Retina (tissue), 1 donor: ENCODE measurements at regions not wholly inside any gene's neighbourhood (a gene's known extent, or its start where the extent isn't known, plus 50 kb on each side); places are given as distances from the start of the nearest gene placed in this dataset.
A peak's percentile ranks its signal among the peaks of the same experiment; 100 is the strongest.

Experiments
- DNase-seq: peaks from one replicate; pipeline ENCODE4 v3.0.0-alpha.2; 2016

DNA sequence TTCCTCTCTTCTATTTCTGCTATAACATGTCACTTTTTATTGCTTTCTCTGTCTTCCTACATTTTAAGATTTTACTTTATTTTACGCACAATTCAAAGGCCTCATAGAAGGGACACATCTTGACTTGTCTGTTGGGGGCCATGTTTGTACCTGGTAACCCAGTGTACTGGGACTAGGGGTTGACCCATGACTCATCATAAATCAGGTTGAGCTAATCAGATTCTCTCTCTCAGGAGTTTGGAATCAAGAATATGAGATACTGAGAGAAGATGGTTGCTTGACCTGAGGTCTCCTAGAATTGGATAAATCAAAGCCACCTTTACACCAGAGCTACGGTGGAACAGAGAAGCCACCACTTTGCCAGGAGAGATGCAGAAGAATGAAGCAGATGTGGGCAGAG, 153.0 kb downstream of the UXS1 start:
- DNase-seq: no peak

DNA sequence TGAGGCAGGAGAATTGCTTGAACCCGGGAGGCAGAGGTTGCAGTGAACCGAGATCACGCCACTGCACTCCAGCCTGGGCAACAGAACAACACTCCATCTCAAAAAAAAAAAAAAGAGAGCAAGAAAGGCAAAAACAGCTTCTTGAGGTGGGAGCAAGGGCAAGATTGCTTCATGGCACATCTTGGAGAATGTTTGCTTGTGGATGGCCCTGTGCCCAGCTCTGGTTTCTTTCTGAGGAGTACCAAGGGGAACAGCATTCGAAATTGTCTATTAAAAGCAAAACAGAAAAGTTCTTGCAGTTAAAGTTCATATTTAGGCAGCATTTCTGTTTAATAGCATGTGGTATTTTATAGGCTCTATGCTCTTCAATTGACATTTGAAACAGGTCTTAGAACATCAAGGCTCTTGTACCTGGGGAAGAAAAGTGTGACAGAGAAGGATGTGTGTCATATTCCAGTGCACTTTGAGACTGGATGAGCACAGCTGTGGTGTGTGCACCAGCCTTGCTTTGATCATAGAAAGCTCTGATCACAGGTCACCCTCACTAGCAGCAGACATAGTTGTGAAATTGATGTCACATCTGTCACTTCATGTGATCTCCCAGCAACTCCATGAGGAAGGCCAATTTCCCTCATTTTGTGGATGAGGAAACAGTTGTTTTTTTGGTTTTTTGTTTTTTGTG, 154.3 kb downstream of the UXS1 start:
- no peak for DNase-seq

DNA sequence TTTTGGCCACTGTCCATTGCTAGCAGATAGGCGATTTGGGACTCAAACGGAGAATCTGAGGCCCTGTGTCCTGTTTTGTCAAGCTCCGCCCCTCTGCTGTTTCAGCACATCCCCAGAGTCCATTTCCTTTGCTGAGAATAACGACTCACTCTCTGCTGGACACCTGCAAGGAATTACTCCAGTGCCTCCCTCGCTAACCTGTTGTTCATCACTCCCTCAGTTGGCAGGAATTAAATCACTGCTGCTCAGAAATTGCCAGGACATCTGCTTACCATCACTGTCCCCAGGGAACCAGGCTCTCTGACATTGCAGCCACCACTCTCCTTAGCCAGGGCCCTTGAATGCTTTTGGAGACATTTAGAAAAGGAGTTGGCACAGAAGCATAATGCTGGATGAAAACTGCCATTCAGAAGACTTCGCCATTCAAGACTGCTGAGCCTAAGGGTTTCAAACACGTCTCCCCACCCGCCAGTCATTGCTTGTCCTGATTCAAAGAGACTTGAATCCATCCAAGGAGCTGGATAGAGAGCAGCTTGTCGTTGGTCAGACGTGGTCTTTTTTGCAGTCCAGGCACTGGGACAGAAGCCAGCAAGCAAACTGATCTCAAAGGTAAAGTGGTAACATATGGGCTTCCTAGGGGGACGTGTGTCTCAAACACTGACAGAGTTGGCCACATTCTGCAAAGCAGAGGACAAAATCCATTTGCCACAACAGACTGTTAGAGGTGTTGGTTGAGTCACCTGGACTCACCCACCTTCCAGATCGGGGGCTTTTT, 155.3 kb downstream of the UXS1 start:
- no peak for DNase-seq

DNA sequence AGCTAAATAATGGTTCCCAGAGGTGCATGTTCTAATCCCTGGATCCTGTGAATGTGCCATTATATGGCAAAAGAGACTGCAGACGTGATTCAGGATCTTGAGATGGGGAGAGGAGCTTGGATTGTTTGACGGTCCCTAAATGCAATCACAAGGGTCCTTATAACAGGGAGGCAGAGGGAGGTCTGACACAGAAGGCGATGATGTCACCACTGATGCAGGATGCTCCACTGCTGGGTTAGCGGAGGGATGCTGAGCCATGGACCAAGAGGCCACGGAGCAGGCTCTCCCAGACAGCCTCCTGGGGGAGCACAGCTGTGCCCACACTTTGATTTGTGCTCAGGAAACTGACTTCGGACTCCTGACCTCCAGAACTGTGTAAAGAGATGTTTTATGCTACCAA, 156.2 kb downstream of the UXS1 start:
- no peak for DNase-seq

DNA sequence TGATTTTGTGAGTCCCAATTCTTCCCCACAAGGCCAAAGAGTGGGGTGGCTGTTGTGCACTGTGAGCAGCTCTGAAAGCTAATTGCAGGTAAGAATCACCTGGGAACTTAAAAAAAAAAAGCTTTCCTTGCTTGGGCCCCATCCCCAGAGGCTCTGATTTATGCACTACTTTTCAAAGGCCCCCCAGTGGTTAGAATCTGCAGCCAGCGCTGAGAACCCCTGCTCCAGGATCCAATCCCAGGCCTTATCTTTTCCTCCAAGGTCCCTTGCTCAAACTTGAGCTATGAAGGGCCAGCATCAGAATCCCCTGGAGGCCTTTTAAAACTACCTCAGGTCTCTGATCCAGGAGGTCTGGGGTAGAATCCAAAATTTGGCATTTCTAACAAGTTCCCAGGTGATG, 156.8 kb downstream of the UXS1 start:
- DNase-seq: no peak

DNA sequence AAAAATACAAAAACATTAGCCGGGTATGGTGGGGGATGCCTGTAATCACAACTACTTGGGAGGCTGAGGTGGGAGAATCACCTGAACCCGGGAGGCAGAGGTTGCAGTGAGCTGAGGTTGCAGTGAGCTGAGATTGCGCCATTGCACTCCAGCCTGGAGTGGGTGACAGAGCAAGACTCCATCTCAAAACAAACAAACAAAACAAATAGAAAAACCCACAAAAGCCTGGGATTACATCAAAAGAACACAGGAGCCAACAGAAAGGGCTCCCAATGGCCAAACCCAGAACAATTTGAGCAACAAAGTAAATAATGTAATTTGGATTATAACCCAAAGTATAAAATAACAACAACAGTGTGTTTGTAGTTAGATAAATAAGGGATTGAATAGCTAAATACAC, 159.8 kb downstream of the UXS1 start:
- DNase-seq: no peak

DNA sequence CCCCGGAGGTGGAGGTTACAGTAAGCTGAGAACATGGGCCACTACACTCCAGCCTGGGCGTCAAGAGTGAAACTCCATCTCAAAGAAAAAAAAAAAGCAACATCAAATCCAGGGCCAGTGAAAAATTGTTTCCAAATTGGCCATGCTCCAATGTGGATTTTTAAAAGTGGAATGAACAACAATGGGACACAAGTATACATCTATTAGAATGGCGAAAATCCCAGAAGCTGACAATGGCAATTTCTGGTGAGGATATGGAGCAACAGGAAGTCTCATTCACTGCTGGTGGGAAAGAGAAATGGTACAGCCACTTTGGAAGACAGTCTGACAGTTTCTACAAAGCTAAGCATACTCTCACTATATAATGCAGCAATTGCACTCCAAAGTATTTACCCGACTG, 161.4 kb downstream of the UXS1 start:
- DNase-seq: no peak

DNA sequence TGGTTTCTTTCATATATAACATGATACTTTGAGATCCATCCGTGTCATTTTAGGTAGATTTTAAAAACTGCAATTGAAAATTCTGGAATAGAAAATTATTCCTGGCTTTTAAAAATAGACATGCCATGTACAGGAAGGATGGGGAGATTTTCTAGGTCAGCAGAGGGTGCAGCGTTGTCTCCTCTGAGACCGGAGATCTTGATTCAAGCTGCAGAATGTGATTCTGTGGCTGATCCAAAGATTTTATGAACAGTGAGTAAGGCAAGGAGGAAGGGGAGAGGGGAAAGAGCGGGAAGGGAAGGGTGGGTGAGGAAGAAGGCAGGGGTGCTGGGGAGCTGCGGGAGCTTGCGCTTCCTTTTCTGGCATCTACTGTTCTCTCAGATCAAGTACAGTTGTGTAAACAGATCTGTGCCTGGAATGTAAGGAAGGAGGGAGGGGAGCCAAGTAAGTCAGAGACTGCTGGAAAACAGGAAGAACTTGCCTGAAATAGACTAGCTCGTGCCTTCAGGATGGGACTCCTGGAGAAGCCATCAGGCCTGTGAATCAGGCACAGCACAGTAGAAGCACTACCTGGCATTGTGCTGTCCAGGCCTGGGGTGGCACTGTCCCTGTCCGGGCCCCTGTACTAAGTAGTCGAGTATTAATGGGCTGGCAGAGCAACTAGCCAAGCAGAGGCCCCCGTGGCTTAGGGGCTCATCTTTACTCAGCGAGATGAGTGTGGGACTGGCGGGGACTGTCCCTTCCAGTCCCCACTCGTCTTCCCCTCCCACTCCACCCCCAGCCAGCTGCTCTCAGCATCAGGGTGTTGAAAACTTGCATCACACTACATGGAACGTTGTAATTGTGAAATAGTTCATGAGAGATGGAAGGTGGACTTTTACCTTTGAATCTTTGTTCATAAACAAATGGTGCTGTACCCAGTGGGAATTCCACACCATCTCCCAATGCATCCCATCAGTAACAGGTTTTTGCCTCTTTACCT, 163.5 kb downstream of the UXS1 start:
- peak; percentile 11 for DNase-seq

DNA sequence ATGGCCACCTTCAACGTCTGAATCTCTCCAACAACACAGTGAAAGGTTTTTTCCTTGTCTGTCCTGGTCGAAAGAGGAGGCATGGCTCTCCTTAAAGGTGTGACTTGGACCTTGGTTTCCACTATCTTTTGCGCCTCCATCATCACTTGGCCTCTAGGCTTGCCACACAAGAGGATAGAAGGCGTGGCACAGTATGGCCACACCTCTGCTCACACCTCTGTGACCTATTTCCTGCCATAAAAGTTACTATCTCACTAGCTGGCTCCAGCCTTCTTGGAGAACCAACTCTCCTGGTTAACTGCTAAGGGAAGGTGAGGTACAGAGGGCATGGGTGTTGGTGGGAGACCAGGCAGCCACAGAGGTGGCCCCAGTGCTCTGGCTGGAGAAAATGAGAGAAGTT, 165.9 kb downstream of the UXS1 start:
- DNase-seq: no peak

DNA sequence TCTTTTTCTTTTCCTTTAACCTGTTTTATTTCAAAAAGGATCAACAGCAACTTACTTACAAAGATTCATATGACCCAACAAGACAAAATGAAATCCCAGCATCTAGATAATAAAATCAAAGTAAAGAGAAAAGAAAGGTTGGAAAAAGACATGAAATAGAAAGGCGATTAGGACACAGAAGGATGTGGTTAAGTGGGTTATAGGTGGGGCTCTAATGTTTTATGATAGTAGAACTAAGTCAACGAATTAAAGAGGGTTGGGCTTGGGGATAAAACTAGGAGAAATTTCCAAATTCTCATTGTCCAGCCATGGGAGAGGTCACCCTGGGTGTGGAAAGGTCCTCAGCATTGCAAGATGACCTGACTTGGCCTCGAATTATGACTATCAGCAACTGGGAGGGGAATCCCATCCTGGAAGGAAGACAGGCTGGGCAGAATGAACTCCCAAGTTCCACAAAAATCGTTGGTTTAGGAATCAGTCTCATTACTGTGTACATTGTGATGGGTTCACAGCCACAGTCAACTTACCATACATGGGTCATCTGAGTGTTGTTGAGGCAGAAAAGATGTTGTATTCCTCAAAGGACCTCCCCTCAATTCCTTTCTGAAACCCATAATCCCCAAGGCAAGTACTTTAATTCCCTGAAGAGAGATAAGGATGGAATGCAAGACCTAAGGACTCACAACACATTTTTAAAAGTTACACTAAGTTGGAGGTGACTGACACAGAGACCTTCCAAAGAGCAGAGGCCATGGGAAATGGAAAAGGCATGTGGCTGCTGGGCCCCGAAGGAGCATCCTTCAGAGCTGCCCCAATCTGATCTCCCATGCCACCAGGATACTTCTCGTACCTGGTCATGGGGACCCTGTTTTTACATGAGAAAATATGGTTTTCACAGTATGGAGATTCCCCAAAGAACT, 167.6 kb downstream of the UXS1 start:
- no peak for DNase-seq

DNA sequence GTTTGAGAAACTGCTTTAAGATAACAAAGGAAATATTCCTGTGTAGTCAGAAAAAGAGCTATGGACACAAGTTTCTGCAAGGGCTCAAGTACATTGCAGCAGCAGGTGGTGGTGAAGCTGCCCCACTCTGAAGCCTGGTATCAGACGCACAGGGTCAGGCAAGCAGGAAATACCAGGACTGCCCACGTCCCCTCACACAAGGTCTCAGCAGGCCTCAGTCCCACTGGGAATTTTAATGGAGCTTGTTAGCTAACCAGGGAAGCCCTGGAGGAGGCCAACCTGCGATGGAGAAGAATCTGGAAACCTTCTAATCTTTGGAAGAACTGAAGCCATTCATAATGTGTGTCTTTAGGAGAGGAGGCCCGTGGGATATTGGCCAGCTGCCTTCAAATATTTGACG, 168.3 kb downstream of the UXS1 start:
- no peak for DNase-seq

DNA sequence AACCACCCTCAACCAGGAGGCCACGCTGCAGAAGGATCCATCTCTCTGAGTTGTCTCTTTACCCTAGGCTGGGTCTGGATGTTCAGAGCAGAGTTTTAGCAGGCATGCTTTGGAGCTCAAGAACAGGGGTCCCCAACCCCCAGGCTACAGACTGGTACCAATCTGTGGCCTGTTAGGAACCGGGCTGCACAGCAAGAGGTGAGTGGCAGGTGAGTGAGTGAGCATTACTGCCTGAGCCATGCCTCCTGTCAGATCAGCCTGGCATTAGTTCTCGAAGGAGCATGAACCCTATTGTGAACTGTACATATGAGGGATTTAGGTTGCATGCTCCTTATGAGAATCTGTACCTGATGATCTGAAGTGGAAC, 172.5 kb downstream of the UXS1 start:
- no peak for DNase-seq

DNA sequence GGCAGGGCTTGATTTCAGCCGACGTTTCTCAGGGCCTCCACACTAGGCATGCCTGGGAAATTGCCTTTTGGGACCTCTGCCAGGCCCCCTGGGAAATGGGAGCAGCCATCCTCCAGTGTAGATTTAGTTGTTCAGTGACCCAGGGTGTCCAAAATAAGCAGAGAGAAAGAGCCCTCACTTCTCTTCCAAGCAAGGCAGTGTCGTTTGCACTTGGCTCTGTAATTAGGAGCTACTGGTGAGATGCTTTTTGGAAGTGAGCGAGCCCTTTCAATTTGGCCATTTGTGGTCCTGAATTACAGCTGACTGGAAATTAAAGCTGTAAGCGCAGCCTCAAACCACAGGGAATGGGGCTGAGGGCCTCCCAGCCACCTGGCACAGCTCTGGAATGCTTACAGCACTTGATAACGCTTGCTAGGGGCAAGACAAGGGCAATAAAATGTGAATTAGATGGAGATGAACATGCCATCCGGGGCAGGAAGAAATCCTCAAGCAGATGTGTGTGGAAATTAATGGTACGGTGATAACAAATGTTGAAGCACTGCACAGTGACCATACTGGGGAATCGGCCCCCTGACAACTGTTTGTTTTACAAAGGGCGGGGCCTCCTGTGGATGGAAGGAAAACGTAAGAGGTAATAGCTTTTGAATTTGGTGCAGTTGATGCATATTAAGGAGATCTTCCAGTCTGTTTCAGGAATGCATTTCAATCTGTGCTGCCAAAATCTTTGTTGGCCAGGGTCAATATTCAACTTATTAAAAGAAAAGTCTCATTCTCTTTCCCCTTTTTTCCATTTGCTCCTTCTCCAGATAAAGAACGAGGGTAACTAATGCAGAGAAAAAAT, 173.1 kb downstream of the UXS1 start:
- DNase-seq: peak; percentile 31

DNA sequence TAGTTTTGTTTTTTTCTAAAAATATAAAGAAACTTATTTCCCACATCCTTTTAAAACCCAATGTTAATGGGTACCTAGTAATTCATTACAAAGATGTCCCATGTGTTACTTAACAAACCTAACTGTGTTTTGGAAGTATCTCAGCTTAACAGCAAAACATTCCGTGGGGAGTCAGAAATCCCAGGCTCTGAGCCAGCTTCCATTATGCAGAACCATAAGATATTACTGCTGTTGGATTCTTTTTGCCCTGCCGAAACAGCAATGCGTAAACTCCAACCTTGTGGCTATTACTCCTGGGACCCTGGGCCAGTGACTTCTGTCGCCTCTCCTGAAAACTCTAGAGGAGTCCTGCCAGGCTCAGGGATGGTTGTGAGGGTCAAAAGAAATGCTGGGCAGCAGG, 174.1 kb downstream of the UXS1 start:
- no peak for DNase-seq

DNA sequence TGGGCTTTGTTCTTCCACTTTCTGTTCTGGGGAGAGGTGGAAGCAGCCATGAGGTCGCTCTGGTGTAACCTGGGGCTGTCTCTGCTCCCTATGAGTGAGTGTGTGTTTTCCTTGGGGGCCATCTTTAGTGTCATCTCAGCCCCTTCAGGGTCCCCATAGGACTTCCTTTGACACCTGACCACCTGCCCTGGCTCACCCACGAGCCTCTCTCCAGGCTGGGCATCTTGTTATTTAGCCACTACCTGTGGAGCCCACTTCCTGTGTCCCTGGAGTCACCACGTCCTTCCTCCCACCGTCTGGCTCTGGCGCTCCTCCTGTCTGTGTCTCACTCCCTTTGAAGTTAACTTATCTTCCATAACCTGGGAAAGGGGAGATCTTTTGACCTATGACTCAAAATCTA, 176.0 kb downstream of the UXS1 start:
- no peak for DNase-seq

DNA sequence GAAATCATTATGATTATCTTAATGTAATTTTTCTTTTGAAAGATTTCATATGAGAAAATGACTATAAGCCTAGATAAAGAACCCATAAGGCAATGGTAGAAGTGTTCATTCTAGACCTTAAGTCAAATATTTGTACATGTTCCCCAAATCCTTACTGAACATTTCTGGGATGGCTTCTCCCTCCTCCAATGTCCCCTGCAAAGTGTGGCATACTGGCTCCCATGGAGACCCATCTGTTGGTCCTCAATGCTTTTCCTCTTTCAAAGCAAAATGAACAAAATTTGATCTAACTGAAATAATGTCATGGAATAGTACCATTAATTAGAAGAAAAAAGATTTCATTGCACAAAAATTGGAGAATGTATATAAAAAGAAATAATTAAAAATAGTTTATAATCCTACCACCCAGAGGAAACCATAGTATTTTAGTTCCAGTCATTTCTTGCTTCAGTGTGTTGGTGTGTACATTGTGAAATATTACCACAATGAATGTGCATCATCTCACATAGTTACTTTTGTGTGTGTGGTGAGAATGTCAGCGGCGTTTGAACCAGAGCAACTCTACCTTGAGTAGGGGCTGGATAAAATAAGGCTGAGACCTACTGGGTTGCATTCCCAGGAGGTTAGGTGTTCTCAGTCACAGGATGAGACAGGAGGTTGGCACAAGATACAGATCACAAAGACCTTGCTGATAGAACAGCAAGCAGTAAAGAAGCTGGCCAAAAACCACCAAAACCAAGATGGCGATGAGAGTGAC, 181.3 kb downstream of the UXS1 start:
- no peak for DNase-seq

DNA sequence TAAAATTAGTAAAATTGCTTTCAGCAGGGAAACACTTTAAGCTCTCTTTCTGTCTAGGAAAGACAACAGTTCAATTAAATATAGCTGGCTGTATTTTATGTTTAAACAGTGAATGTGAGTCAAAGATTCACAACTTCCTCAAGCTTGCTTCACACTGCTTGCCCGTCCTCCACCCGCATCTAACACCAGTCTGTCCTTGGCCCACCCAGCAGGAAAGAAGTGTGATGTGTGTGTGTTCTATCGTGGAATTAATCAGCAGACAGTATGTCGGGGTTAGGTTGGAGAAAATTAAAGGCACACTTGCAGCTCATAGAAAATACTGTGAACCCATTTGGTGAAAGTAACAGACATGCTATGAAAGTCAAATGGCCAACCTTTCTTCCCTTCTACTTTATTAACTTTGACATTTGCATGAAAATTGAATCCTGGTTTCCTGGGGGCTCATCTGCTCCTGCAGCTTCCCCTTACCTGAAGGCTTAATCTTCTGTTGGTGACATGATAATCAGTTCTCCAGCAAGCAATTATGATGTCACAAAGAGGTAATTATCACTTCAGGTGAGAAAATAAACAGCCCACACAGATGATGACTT, 182.0 kb downstream of the UXS1 start:
- no peak for DNase-seq

DNA sequence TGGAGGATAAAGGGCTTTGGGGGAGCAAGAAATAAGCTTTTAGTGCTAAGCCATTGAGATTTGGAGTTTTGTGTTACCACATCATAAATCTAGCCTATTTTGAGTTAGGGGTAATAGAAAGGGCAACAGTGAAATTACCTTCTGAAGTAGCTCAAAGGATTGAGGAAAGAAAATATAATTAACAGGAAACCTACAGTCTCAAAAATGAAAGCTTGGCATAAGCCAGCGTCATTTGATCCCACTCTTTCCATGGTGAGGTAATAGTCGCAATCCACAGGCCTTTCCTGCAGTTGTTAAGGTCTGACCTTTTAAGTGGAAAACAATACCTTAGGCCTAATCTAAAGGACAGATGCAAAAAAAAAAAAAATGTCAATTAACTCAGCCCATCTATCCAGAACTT, 182.7 kb downstream of the UXS1 start:
- no peak for DNase-seq

DNA sequence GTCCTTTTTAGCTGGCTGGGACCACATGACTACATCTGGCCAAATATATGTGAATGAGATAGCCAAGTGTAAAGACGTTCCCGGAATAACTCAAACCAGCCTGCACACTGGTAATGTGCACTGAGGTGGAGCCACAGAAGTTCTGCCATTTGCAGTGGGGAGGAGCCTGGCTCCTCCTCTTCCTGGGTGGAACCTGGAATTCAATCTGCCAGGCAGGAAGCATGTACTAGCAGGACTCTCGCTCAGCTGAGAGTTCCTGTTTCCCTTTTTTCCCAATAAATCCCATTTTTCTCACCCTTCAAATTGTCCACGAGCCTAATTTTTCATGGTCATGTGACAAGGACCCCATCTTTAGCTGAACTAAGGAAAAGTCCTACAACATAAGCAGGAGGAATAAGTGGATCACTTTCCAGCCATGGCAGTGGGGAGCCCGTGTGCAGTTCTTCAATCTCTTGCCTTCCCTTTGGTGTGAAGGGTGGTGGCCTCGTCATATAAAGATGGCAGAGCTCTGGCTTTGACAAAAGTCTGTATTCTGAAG, 183.2 kb downstream of the UXS1 start:
- DNase-seq: no peak

DNA sequence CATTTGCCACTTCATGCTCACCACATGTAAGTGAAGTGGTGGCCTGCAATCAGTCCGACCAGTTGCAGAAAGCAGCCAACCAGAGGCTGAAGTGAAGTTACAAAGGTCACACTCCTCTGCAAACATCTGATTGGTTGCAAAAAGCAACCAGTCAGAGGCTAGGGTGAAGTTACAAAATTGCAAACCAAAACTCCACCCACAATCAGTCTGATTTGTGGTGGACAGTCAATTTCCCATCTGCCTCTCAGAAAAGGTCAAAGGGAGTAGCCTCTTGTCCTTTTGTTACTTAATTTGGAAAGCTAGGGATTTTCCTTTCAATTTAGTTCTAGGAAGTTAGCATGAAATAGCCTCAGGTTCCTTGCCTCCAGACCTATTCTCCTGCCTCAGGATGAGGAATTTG, 185.0 kb downstream of the UXS1 start:
- no peak for DNase-seq
